Mucosa of stomach (tissue), 1 donor: ENCODE measurements at regions not wholly inside any gene's neighbourhood (a gene's known extent, or its start where the extent isn't known, plus 50 kb on each side); places are given as distances from the start of the nearest gene placed in this dataset.
"Not testable (repeated sequence)": the region's sequence is repeated elsewhere in the genome, so short reads cannot be mapped to it uniquely, and the experiment has no call there.

Source experiments
- H3K27me3 ChIP-seq: one replicate; pipeline ENCODE4 v1.7.0; 2013; ENCODE audit warnings: mild to moderate bottlenecking, low read length; ENCODE audit not compliant: control insufficient read depth, insufficient read depth
- H3K36me3 ChIP-seq: one replicate; pipeline ENCODE4 v1.7.0; 2013; ENCODE audit warnings: low read length; ENCODE audit not compliant: control insufficient read depth, insufficient read depth
- H3K4me1 ChIP-seq: one replicate; pipeline ENCODE4 v1.7.0; 2013; ENCODE audit warnings: mild to moderate bottlenecking, low read length; ENCODE audit not compliant: control insufficient read depth, insufficient read depth
- H3K4me3 ChIP-seq: one replicate; pipeline ENCODE4 v1.7.0; 2013; ENCODE audit warnings: low read length
- H3K9ac ChIP-seq: one replicate; pipeline ENCODE4 v1.7.0; 2013; ENCODE audit warnings: mild to moderate bottlenecking, low read length, moderate library complexity
- H3K9me3 ChIP-seq: one replicate; pipeline ENCODE4 v1.7.0; 2013; ENCODE audit warnings: mild to moderate bottlenecking, low read length, moderate library complexity; ENCODE audit not compliant: control insufficient read depth
- donor health status: Pancreatic carcinoma.

GRCh38 chr22:47488131-47488530 is 725.7 kb downstream of the TBC1D22A start:
- H3K9me3 ChIP-seq, H3K9ac ChIP-seq, H3K4me3 ChIP-seq, H3K27me3 ChIP-seq, H3K4me1 ChIP-seq, H3K36me3 ChIP-seq: not testable (repeated sequence)

GRCh38 chr22:47486569-47487312 is 724.3 kb downstream of the TBC1D22A start:
- Histone ChIP-seq H3K9me3 (no peaks in the 10 kb centered on the region), H3K4me1 (peaks cover 4% of the 10 kb centered on the region), H3K36me3 (no peaks in the 10 kb centered on the region), H3K9ac (peak overlapping the region; percentile 54), H3K4me3 (peak overlapping the region; percentile 38), H3K27me3 (no peaks in the 10 kb centered on the region)

GRCh38 chr22:47484960-47485569 is 722.6 kb downstream of the TBC1D22A start:
- H3K4me3 ChIP-seq = no peak overlapping the region
- peaks cover 4% of the 10 kb centered on the region for H3K4me1 ChIP-seq
- no peak overlapping the region for H3K9ac ChIP-seq
- no peaks in the 10 kb centered on the region for H3K27me3 ChIP-seq
- H3K9me3 ChIP-seq = no peaks in the 10 kb centered on the region
- no peaks in the 10 kb centered on the region for H3K36me3 ChIP-seq

GRCh38 chr22:47476231-47476630 is 713.8 kb downstream of the TBC1D22A start:
- H3K9ac ChIP-seq = no peak overlapping the region
- H3K4me1 ChIP-seq = no peaks in the 10 kb centered on the region
- H3K36me3 ChIP-seq = no peaks in the 10 kb centered on the region
- no peak overlapping the region for H3K4me3 ChIP-seq
- H3K9me3 ChIP-seq = no peaks in the 10 kb centered on the region
- H3K27me3 ChIP-seq = no peaks in the 10 kb centered on the region

GRCh38 chr22:47474895-47475294 is 712.4 kb downstream of the TBC1D22A start:
- Histone ChIP-seq H3K4me1 (no peaks in the 10 kb centered on the region), H3K9ac (no peak overlapping the region), H3K36me3 (no peaks in the 10 kb centered on the region), H3K9me3 (no peaks in the 10 kb centered on the region), H3K4me3 (no peak overlapping the region), H3K27me3 (no peaks in the 10 kb centered on the region)

GRCh38 chr22:47474464-47474863 is 712.0 kb downstream of the TBC1D22A start:
- no peaks in the 10 kb centered on the region for H3K27me3 ChIP-seq
- H3K9ac ChIP-seq = no peak overlapping the region
- H3K4me1 ChIP-seq = no peaks in the 10 kb centered on the region
- no peak overlapping the region for H3K4me3 ChIP-seq
- no peaks in the 10 kb centered on the region for H3K9me3 ChIP-seq
- H3K36me3 ChIP-seq = no peaks in the 10 kb centered on the region

GRCh38 chr22:47472636-47473035 is 710.2 kb downstream of the TBC1D22A start:
- no peak overlapping the region for H3K9ac ChIP-seq
- no peaks in the 10 kb centered on the region for H3K36me3 ChIP-seq
- H3K9me3 ChIP-seq = no peaks in the 10 kb centered on the region
- no peaks in the 10 kb centered on the region for H3K4me1 ChIP-seq
- no peak overlapping the region for H3K4me3 ChIP-seq
- no peaks in the 10 kb centered on the region for H3K27me3 ChIP-seq

- H3K4me1 ChIP-seq = no peaks in the 10 kb centered on the region
- no peaks in the 10 kb centered on the region for H3K27me3 ChIP-seq
- no peak overlapping the region for H3K9ac ChIP-seq
- no peaks in the 10 kb centered on the region for H3K9me3 ChIP-seq
- H3K36me3 ChIP-seq = no peaks in the 10 kb centered on the region
- H3K4me3 ChIP-seq = no peak overlapping the region
These were observed 709.0 kb downstream of the TBC1D22A start for GRCh38 chr22:47471406-47471805.

GRCh38 chr22:47465809-47466208 is 703.4 kb downstream of the TBC1D22A start:
- H3K4me3 ChIP-seq = no peak overlapping the region
- no peaks in the 10 kb centered on the region for H3K9me3 ChIP-seq
- H3K4me1 ChIP-seq = no peaks in the 10 kb centered on the region
- no peaks in the 10 kb centered on the region for H3K27me3 ChIP-seq
- no peak overlapping the region for H3K9ac ChIP-seq
- H3K36me3 ChIP-seq = no peaks in the 10 kb centered on the region

GRCh38 chr22:47465222-47465621 is 702.8 kb downstream of the TBC1D22A start:
- Histone ChIP-seq H3K4me1 (no peaks in the 10 kb centered on the region), H3K9ac (no peak overlapping the region), H3K27me3 (no peaks in the 10 kb centered on the region), H3K36me3 (no peaks in the 10 kb centered on the region), H3K9me3 (no peaks in the 10 kb centered on the region), H3K4me3 (no peak overlapping the region)

- no peaks in the 10 kb centered on the region for H3K27me3 ChIP-seq
- H3K4me3 ChIP-seq = no peak overlapping the region
- H3K36me3 ChIP-seq = no peaks in the 10 kb centered on the region
- no peaks in the 10 kb centered on the region for H3K9me3 ChIP-seq
- no peaks in the 10 kb centered on the region for H3K4me1 ChIP-seq
- H3K9ac ChIP-seq = no peak overlapping the region
These were observed 700.8 kb downstream of the TBC1D22A start for GRCh38 chr22:47463220-47463619.

- no peaks in the 10 kb centered on the region for H3K9me3 ChIP-seq
- H3K4me3 ChIP-seq = no peak overlapping the region
- H3K9ac ChIP-seq = no peak overlapping the region
- H3K4me1 ChIP-seq = no peaks in the 10 kb centered on the region
- H3K36me3 ChIP-seq = no peaks in the 10 kb centered on the region
- H3K27me3 ChIP-seq = no peaks in the 10 kb centered on the region
These were observed 698.4 kb downstream of the TBC1D22A start for GRCh38 chr22:47460861-47461260.
